HK-2 (cell line): ENCODE measurements at regions not wholly inside any gene's neighbourhood (a gene's known extent, or its start where the extent isn't known, plus 50 kb on each side); places are given as distances from the start of the nearest gene placed in this dataset.
A peak's percentile ranks its signal among the peaks of the same experiment; 100 is the strongest.
"Not testable (repeated sequence)": the region's sequence is repeated elsewhere in the genome, so short reads cannot be mapped to it uniquely, and the experiment has no call there.

Source experiments
- DNase-seq: peaks from one replicate; pipeline ENCODE4 v3.0.0-alpha.2; 2018; ENCODE audit not compliant: unreplicated experiment

DNA sequence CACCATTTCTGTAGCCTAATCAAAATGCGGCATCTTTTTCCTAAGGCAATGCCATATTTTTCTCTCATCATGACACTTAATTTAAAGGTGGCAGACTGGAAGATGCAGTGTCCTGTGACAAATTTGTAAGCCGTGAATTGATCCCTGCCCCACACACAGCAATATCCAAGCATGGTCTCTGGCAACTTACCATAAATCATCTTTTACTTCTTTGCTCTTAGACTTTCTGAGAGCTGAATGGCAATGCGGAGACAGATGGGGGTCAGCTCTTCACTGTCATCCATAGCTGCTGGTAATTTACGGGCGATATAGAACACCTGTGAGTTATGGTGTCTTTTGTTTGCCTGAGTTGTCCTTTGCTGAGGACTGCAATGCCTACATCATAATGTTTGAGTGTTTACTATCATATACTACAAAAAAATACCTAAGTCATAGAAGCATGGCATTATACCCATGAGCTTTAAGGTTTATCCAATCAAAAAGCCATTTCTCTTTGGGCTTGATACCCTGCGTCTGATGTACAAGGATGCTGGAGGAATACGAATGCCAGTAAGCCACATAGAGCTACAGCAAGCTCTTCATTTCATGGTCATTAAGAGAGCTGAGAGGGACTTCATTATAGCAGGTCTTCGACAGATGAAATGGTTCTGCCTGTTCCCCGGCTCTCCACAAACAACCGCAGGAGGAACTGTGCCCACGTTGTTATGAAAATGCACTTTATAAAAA, 148.1 kb downstream of the TRIML1 start:
- DNase-seq: no peak

DNA sequence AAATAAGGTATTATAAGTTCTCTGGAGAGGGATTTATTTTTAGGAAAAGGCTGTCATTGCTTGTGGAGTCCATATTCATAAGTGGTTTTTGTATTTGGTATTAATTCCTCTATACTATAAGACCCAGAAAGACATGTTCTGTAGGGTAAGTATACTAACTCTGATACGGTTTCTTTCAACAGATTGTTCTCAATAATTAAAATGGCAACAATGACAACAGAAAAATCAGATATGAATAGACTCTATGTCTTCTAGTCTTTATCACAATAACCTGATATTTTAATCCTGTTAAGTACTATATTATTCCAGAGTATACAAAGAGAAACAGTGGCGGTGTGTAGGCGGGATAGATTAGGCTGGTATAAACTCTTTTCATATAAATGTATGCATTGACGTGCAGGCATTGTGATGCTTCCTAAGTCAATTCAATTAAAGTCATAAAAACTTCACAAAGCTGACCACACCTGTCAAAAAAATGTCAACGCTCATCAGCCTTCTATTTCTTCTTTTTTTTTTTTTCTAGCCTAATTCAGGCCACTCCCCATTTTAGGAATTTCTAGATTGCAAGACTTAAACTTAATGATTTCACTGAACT, 150.4 kb downstream of the TRIML1 start:
- no peak for DNase-seq

DNA sequence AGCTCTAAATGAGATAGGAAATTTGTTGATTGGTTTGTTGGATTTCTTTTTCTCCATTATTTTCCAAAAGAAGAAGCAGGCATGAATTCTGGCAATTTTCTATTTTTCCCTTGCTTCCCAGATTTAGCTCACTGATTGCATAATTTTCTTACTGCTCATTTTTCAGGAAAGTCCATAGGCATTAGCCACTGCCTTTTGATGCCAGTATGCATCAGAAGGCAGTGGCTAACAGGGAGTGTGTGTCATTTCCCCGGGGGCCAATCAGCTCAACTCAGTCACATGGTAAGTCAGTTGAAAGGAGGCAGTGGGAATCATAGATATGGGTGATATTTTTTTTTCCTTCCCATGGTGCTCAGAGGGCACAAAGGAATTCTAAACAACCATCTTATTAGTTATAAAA, 156.7 kb downstream of the TRIML1 start:
- no peak for DNase-seq

DNA sequence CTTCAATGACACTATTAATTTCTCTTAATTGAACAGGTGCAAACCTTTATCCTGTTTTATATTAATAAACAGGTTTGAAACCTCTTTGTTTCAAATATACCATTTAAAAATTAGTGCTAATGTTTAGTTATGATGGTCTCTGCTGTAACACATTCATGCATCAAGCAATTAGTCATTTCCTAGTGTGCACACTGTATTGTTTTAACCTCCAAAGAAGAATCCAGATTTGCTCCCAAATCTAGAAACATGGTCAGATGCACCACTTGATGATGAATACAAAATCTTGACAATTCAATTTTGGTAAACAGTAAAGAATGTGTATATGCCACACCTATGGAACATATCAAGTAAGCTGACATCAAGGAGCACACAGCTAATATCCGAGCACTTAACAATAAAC, 157.1 kb downstream of the TRIML1 start:
- no peak for DNase-seq

DNA sequence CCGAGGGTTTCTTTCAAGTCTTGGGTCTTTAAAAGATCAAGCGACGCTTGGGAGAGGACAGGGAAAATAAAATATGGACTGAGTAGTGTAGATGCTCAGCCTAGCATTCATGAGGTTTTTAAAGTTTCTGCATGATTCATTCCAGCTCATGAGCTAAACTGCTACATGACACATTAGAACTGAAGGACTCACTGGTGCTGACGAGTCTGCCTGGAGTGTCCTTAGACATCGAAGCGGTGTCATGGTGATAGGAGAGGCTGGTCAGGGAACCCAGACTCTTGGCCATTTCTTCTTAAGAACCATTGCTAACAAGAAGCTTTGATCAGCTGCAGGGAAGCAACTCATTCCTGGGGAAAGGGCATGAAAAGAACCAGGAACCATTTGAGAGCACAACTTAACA, 158.6 kb downstream of the TRIML1 start:
- DNase-seq: peak; percentile 24

DNA sequence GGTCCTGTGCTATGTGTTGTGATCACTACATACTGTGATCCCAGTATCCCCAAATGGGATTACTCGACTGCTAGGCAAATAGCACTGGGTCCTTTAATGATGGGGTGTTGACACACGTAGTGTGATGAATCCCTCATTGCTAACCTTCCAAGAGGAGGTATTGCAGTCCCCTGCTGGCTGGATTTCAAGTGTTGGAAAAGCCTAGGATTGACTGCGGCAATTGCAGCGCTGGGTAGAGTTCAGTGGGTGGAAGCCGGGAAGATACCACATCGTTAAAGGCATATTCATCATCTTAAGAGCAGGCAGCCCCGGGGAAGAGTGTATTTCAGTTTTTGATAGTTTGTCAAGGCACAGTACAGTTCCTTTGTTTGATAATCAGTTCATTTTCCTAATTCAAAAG, 159.9 kb downstream of the TRIML1 start:
- no peak for DNase-seq

DNA sequence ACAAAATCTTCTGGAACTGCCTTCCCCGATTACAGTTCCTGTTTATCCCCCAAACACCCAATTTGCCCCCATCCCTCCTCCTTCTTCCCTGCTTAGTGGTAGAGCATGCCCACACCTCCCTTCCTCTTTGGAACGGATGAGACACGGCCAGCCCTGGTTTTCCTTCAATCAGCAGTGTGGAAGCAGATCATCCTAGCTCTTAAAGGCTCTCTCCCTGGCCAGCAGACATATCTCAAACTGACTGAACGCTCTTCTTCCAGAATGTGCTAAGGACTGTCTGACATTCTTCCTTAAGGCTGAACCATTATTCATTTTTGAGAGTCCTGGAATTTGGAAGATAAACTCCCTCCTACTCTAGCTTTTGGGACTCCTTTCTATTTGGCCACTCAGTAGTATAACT, 161.1 kb downstream of the TRIML1 start:
- DNase-seq: no peak

DNA sequence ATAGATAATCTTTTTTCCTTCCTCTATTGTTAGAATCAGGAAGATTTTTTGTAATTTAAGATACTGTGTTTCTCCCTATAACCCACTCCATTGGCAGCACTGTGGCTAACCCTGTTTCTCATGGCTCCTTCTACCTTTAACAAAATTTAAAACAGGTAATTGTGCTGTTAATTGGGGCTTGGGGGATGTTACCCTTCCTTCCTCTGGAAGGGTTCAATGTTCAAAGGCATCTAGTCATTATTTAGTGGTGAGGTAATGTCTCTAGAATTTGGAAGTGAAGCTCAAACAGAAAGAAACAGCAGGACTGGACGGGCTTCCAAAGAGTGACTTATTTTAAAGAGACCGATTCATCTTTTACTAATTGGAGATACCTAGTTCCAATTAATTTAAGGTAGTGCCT, 166.4 kb downstream of the TRIML1 start:
- no peak for DNase-seq

DNA sequence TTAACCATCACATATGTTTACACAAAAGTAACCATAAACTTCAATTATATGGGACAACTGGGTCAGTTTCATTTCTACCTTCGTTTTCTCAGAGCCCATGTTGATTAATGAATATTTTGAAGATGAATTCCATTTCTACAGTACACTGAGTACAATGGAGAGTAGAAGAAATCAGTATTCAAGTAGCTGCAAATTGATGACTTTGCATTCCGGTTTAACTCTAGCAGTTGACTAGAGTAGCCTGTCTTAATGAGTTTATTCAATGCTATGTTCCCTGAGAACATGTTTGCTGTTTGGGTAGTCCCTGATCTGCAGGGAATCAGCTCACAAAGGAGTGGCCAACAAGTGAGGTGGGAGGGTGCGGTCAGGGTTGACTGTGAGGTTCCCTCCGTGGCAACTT, 168.3 kb downstream of the TRIML1 start:
- no peak for DNase-seq

DNA sequence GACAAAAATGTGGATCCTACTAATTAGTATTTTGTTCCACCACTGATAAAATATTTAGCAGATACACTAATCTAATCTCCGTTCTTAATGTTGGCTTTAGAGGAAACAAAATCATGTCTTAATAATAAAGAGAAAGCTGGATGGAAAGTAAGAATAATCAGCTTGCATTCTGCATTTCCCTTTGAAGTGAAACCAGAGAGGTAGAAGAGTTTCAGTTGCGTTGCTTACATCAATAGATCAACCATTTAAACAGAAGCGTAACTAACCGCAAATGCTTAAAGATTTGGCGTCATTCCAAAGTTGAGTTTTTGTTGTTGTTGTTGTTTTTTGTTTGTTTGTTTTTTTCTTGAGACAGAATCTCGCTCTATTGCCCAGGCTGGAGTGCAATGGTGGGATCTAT, 168.9 kb downstream of the TRIML1 start:
- no peak for DNase-seq

DNA sequence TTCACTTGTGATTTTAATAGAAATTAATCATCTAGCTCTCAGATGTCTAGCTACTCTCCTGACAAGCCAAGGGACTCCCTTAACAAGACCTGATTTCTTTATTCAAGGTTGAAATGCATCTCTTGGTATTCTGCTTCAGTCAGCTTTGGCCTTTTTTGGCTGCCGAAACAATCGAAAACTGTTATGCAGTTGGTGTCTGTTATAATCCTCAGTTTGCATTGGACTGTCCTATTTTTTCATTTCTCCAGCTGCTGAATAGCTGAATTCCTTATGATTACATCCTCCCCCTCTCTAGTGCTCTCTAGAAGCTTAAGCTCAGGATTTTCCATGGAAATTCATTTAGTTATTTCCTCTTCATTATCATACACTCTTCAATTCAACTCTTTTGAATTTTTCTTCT, 177.2 kb downstream of the TRIML1 start:
- DNase-seq: no peak

DNA sequence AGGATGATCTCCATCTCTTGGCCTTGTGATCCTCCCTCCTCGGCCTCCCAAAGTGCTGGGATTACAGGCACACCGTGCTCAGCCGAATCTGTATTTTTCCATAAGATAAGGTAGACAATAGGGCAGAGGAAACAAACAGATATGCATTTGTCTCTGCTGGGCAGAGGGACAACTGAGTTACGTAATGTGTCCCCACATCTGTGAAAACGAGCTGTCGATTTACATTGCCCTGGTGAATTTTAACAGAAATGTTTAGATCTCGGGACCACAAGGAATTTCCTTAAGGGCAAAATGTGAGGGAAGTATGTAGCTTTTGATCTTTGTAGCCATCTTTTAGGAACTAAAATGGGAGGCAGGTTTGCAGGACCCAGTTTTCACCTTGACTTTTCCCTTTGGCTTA, 189.7 kb downstream of the TRIML1 start:
- no peak for DNase-seq

DNA sequence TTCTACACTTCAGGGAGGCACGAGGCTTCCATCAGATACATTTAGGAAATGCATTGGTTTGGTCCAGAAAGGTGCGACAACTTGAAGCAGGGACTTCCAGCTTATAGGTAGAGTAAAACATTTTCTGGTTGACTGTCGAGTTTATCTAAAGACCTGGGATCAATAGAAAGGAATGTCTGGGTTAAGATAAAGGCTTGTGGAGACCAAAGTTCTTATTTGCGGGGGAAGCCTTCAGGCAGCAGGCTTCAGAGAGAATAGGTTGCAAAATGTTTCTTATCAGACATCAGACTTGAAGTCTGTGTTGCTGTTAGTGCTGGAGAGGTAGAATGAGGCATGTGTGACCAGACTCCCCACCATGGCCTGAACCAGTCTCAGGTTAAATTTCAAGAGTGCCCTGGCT, 190.3 kb downstream of the TRIML1 start:
- DNase-seq: no peak

DNA sequence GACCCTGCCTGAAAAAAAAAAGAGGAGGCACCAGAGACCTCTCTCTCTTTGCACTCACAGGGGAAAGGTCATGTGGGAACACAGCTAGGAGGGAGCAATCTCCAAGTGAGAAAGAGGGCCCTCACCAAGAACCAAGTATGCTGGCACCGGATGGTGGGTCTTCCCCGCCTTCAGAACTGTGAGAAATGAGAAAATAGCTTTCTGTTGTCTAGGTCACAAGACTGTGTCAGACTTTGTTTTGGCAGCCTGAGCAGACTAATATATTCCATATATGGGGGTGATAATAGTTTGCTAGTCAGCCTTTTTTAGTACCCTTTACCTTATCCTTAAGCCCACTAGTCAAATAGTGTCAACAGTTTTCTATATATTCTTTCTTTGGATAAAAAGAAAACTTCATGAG, 193.0 kb downstream of the TRIML1 start:
- no peak for DNase-seq

DNA sequence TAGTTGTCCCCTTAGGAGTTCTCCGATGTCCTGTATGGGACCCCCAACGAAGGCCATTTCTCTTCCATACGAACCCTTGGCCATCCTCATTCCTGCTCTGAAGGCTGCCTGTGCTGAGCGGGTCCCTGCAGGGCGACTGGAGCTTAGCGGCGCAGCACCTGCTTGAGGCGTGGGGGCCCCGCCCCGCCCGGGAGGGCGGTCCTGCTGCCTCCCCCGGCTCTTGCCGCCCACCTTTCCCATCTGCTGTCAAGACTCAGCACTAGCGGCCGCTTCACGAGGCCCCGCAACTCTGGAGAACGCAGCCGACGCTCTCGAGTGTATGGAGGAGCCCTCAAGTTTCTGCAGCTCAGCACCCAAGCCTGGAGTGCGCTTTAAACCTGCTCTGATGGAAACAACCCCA, 197.7 kb downstream of the TRIML1 start:
- no peak for DNase-seq

DNA sequence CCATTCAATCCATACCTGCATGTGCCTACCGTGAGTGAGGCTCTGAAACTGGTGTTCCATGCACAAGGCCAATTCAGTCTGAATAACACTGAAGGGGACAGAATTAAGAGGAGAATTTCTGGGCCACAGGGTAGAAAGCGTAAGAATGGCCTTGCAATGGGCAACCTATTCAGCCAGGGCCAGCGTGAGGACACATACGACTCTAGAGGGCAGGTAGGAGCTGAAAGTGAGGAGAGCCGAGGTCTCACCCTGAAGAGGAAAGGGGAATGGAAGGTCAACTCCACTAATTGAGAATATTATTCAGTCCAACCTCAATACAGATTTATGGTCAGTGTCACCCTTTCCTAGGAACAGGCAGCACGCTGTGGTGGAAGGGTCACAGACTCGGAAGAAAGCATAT, 202.2 kb downstream of the TRIML1 start:
- no peak for DNase-seq

DNA sequence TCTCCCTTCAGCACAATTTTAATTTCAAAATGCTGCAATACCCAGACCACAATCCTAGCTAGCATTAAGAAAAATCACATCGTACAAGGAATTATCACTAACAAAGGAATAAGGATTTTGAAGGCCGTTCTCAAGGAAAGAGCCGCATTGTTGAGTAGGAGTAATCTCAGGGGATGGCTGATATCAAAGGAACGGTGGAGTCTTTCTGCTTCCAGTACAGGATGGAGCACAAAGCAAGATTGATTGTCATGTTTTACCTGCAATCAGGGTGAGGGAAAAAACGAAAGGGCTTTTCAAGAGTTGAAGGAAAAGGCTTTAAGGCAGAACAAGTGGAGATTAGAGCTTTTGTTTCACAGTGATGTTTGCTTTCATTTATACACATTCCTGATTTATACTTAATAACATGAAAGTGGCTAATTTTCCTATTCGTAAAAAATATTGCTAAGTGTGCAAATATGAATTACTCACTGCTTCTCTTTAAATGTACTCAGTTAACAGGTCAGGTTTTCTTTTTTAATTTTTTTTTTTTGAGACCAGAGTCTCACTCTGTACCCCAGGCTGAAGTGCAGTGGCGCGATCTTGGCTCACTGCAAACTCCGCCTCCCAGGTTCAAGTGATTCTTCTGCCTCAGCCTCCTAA, 207.0 kb downstream of the TRIML1 start:
- no peak for DNase-seq

DNA sequence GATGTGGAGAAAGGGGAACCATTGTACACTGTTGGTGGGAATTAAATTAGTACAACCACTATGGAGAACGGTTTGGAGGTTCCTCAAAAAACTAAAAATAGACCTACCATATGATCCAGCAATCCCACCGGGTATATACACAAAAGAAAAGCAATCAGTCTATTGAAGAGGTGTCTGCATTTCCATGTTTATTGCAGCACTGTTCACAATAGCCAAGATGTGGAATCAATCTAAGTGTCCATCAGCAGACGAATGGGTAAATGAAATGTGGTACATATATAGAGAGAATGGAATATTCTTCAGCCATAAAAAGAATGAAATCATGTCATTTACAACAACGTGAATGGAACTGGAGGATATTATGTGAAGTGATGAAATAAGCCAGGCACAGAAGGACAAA, 208.1 kb downstream of the TRIML1 start:
- DNase-seq: no peak

DNA sequence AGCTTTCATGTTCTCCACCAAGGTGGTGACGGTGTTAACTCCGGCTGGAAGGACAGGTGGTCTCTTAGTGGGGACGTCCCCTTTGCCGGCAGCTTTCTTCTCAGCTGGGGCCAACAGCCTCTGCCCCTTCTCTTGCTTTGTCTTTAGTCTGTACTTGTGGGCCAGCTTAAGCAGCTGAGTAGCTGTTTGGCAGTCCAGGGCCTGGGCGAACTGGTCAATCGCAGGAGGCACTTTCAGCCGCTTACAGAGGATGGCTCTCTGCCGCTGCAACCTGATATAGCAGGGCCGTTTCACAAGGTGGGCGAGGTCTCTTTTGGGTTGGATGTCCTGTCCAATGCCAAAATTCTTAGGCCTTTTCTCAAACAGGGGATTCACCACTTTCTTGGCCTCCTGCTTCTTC, 210.3 kb downstream of the TRIML1 start:
- not testable (repeated sequence) for DNase-seq

DNA sequence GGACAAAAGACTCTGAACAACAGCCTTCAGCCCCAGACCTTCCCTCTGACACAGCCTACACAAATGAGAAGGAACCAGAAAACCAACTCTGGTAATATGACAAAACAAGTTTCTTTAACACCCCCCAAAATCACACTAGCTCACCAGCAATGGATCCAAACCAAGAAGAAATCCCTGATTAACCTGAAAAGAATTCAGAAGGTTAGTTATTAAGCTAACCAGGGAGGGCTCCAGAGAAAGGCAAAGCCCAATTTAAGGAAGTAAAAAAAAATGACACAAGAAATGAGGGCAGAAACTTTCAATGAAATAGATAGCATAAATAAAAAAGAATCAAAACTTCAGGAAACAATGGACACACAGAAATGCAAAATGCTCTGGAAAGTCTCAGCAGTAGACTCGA, 224.0 kb downstream of the TRIML1 start:
- no peak for DNase-seq

DNA sequence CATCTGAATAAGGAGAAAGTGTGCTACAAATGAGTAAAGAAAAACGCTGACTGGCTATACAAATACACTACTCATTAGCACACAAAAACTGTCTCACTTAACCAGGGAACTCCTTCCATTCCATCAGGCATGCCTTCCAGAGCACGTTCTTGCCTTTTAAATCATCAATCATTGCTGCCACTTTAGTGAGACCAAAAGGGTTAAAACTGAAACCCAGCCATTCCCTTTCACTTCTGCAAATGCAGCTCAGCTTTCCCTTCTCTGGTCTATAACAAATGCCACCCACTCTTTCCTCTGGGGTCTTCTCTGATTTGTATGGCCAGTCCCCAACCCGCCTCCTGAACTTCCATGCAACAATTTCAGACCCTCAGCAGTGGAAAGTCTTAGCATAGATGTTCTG, 231.5 kb downstream of the TRIML1 start:
- no peak for DNase-seq

DNA sequence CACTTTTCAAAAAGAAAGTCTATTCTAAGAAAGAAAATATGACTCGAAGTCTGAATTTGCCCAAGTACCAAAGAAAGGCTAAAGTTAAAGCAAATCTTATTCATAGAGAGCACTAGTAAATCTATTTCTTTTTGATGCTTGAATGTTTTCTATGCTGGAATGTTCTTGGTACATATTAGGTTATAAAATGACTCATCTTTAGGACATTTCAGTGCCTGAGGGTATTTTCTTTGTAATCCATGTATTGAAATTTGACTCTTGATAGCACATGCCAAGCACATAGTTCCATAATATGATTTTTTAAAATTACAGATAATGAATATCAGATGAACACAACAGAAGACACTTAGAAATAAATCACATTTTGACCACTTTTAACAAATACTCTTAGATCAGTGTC, 232.8 kb downstream of the TRIML1 start:
- no peak for DNase-seq

DNA sequence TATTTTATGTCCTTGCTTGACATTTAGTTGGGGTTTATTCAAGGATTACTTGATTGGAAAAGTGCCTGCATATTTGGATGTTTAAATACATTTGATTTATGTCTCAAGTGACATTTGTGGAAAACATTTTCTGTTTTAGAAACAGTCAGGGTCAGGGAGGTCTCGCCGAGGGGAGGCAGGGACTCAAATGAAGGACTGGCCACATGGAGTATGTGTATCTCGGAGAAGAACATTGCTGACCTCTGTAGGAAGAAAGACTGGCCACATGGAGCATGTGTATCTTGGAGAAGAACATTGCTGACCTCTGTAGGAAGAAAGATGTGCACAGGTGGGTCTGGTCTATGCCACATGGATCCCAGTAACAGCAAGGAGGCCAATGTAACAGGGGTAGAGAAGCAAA, 233.6 kb downstream of the TRIML1 start:
- no peak for DNase-seq

DNA sequence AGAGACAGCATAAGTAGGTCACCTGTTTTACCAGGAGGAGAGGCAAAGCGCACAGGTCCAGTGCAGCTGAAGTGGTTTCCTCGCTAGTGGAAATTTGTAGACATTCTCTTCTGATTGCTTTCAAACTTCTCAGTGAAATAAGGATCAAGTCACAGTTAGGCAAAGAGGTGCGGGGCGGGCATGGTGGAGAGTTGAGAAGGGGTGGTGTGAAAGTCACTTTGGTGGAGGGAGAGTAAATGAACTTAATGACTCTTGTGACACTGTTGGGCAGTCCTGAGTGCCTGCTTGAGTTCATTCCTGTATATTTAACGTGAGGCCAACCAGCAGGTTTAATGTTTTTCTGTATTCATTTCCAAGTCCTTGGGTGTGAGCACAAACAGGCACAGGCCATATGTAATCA, 235.6 kb downstream of the TRIML1 start:
- no peak for DNase-seq
